ENCODE measurements at regions not wholly inside any gene's neighbourhood (a gene's known extent, or its start where the extent isn't known, plus 50 kb on each side); places are given as distances from the start of the nearest gene placed in this dataset.

DNA sequence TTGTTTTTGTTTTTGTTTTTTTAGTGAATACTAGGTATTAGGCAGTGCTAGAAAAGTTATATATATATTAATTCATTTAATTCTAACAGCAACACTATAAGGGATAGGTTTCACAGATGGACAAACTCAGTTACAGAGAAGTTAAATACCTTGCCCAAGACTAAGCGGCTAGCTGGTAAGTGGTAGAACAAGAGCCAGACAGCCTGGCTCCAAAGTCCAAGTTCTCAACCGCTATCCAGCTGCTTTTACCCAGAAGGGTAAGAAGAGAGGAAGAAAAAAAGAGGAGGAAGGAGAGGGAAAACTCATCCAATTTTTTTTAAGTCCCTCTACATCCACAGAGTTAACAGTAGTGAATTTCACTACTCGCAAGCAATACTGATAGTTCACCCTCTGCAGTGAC is 217.0 kb downstream of the SPRY2 start:
- no peak for DNase-seq

DNA sequence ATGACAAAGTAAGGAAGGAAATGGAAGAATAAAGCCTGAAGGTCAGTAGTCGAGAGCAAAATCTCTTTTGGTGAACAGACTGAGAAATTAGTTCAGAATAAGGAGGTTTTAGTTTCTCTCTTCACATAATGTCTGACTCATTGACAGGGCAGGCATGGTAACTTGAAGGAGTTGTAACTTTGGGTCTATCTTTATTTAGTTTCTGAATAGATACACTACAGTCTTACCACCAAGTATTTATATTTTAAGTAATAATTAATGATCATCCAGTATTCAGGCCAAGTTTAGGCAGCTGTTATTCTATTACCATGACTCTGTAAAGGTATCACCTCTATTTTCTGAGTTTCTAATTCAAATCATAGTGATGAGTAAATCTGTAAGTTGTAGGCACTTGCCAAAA is 219.9 kb downstream of the SPRY2 start:
- DNase-seq: no peak

DNA sequence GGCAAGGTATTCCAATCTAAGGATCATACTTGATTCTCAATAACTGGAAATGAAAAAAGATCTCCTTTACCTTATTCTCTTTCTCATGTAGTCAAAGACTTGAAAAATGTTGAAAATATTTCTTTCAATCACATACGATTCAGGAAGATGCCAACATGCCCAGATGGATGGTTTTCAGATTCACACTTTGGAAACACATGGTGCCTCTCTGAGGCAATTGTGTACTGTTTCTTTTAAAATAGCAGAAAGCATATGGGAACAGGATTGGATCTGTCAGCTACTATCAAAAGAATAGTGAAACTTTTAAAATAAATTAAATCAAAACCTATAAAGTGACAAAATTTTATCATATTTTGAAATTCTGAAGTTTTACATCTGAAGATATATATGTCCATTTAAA is 222.4 kb downstream of the SPRY2 start:
- DNase-seq: no peak

DNA sequence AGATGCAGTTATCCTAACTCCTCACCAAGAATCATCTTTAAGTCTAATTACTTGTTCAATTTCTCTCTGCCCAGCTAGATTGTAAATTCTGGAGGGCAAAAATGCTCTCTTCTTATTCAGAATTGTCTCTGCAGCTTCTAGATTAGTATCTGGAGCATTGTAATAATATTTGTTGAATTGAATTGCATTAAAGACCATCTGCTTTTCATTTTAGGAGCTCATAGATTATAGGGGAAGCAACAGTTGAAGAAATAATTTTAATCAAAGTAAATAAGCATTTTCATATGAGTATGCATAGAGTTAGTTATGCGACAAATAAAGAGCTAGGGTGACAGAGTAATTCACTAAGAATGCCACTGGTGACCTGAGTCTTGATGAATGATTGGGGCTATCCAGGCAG is 222.8 kb downstream of the SPRY2 start:
- DNase-seq: no peak

DNA sequence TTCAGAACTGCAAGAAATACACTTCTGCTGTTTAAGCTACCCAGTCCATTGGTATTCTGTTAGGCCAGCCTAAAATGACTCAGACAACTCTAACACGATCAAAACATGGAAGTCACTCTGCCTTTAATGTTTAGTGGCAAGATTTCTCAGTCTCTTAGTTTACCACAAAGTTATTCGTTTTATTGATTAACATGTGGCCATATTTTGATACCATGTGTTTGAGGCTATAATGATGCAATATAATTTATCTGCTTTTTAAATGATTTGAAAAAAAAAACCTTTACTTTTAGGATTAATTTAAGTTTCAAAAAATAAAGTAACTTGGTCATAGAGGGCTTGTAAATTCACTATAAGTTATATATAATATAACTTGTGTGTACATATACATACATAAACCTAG is 223.4 kb downstream of the SPRY2 start:
- no peak for DNase-seq

DNA sequence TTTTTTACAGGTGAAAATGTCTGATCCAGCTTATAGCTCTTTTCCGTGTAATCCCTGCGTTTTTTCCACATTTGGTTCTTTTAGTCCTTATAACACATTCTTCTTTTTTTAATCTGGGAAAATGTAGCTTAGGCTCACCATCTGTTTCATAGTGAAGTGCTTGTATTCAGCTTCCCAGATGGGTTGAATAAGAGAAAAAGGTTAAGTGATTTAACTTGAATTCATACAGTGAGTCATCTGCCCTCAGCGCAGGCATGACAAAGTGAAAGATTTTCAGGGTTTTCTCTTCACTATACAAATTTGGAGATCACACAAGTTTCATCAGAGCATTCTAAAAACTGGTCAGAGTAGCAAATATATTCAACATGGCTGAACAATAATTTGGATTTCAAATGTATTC is 224.8 kb downstream of the SPRY2 start:
- DNase-seq: no peak

DNA sequence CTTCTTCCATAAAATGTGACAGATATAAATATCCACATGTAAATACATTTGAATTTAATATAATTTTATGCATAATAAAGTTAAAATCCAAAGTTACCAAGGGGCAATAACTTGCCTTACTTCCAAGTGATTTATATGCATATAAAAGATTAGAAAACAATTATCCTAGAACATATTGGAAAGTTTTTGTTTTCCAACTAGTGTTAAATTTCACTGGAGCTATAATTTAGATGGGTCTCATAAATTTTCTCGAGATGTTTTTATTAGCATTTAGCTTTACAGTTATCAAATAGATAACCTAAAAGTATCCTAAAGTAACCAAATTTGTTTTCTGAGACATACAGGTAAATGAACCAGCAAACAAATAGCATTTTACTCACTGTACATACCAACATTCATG is 225.3 kb downstream of the SPRY2 start:
- no peak for DNase-seq

DNA sequence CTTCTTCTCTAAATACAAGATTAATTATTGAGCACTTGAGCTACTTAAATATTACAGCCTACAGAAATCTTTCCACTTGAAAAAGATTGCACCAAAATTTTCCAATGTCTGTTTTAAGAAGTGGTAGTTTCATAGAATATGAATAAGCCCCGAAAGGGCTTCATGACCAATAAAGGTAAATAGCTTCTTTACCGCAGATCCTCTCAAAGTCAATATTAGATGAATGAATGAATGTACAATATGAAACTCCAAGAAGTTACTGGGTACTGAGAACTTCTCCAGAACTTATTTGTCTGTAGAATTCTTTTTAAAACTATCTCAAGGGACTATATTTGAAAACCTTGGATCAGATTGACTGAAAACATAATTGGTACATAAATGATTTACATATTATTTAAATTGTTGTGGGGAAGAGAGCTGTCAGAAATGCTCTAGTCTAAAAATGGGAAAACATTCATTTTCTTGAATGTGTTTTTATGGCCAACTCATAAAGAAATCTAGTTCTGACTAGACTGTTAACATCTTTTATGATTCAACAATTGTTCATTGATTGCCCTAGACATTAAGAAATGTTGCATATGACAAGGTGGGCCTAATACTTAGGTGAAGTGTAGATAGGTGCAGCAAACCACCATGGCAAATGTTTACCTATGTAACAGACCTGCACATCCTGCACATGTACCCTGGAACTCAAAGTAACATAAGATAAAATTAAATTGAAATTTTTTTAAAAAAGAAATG is 227.0 kb downstream of the SPRY2 start:
- DNase-seq: no peak

DNA sequence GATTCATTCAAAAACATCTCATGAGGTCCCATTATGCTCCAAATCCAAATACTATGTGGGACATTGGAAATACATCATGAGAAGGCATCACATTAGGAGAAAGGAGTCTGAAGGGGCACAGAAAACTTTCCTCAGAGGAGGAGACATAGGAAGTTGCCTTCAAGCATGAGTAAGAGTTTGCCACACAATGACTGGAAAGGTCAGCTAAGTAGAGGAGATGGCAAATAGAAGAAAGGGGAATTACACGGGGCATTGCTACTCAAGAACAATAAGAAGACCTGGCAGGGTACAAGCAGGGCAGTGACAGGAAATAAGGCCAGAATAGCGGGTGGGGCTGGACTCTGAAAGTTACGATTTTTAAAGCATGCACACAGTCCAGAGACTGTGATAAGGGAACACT is 231.6 kb downstream of the SPRY2 start:
- DNase-seq: no peak

DNA sequence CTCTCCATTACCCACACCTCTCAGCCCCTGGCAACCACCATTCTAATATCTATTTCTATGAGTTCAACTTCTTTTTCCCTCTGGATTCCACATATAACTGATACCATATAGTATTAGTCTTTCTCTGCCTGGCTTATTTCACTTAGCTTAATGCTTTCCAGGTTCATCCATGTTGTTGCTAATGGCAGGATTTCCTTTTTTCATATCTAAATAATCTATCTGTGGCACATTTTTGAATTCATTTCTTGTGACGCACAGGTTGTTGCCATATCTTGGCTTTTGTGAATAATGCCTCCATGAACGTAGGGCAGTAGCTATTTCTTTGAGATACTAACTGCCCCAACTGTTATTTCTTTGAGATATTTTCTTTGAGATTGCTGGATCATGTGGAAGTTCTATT is 235.6 kb downstream of the SPRY2 start:
- no peak for DNase-seq

DNA sequence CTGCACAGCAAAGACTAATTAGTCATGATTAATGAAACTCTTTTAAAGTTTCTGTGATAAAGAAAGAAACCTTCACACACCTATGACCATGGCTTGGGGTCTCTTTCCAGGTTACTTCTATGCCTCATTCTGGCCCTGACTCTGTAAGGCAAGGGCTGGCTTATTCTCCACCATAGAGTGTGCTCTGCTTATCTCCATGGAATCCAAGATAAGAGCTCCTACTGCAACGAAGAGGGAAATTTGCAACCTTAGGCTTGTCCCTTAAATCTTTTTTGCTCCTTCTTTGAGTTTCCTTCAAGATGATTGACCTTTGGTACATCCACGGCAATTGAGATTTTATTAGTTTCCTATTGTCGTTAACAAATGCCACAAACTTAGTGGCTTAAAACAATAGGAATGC is 239.9 kb downstream of the SPRY2 start:
- no peak for DNase-seq

DNA sequence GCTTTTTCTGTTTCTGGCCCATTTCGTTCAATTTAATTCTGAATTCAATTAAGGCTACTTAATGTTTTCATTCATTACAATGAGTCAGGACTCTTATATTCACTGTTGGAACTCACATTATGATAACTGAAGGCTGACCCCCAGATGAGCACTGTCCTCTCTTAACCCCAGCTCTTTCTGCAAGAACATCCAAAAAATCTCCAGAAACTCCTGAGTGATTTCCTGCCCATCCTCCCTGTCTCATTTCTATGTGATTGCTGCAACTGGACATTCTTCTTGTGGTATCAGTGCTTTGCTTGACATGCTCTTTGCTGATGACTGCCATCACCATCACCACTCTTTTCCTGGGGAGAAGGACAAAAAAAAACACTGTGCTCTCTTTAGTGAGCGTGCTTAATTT is 240.3 kb downstream of the SPRY2 start:
- no peak for DNase-seq

DNA sequence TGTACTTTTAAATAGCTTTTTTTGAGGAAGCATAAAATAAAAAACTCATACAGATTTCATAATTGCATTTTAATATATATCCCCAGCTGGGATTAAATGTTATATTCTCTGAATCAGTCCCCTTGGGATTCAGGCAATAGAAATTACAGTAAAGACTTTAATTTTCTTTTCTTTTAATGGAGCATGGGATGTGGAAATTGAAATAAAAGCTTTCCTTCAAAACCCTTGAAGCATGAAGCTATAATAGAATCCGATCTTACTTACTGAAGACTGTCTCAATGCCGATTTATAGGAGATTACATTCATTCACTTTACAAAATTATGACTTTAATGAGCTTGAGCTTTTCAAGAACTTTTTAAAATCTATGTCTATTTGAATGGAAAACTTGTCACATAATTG is 243.4 kb downstream of the SPRY2 start:
- DNase-seq: no peak

DNA sequence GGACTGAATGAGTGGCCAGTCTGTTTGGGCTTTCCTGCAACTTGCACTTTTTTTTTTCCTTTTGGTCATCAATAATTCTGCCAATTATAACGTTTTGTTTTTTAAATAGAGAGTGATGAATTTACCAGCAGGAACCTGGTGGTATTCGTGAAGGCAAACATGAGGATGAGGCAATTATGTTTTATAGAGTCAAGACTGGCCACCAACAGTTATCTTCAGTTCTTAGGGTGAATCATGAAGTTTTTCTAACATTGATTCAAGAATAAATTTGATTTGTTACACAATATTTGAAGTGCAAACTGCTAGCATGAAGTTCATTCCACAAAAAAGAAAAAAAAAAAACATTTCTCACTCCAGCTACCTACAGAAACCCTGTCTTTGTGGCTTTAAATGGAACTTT is 244.5 kb downstream of the SPRY2 start:
- DNase-seq: no peak

DNA sequence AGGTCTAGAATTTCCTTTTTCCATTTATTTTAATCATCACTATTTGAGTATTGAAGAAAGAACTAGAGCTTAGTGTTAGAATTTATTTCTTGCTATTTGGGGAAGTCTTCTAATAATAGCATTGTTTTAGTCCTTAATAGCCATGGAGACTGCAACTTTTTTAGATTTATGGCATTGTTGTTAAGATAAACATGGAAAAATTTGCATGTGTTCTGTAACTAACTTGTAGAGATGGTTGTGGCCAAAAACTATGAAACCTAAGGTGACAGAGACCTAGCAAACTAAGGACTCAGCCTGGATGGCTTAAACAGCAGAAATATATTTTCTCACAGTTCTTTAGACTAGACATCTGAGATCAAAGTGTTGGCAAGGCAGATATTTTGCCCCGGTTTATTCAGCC is 246.4 kb downstream of the SPRY2 start:
- no peak for DNase-seq

DNA sequence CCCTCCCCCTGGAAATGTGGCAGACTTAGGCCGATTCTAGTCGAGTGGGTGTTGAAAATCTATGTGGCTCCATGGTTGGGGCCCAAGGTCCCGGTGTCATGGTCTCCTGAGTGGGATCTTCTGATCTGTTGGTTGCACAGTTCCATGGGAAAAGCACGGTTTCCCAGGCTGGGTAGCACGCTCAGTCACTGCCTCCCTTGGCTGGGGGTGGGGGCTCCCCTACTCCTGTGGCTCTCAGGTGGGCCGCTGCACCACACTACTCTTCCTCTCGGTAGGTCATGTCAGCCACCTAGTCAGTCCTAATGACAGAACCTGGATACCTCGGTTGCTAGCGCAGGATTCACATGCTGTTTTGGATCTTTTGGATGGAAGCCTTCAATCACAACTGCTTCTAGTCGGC is 247.0 kb downstream of the SPRY2 start:
- no peak for DNase-seq

DNA sequence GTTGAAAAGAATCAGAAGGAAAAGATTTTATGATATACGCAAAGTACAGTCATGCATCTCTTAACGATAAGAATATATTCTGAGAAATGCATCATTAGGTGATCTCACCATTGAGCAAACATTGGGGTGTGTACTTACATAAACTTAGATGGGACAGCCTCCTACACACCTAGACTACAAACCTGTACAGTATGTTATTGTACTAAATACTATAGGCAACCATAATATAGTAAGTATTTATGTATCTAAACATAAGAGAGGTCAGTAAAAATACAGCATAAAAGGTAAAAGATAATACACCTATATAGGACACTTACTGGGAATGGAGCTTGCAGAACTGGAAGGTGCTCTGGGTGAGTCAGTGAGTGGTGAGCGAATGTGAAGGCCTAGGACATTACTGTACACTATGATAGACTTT is 254.6 kb downstream of the SPRY2 start:
- no peak for DNase-seq

DNA sequence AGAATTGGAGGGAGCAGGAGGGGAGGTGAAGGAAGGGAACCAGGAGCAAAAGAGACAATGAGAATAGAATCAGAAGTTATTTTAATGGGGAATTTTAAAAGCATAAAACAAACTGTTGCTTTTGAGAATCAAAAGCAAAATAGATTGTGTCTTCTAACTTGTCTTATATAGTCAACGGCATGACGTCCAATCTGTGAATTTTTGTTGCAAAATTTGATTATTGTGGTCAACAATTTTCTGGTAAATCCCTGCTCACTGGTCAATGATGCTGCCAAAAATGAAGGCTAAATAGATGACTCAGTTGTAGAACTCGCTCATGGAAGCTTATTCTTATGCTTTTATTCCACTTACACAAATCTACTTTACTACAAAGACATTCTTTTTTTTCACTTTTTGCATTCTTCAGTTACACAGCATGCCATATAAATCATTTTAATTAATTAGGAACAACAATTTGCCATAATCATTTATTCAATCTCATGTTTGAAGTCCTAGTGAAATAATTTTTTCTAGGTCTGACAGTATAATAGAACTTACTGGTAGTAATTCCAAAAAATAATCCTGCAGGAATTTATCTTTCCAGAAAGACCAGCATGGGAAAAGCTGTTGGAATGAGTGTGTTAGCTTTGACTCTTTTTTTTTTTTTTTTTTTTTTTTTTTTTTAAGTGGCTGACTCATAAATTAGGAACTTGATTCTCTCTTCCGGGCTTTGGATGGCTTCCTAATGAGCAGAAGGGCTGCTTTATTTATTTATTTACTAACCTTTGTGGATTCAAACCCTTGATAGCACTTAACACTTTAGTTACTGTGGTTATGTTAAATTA is 256.9 kb downstream of the SPRY2 start:
- peak; percentile 64 for DNase-seq

DNA sequence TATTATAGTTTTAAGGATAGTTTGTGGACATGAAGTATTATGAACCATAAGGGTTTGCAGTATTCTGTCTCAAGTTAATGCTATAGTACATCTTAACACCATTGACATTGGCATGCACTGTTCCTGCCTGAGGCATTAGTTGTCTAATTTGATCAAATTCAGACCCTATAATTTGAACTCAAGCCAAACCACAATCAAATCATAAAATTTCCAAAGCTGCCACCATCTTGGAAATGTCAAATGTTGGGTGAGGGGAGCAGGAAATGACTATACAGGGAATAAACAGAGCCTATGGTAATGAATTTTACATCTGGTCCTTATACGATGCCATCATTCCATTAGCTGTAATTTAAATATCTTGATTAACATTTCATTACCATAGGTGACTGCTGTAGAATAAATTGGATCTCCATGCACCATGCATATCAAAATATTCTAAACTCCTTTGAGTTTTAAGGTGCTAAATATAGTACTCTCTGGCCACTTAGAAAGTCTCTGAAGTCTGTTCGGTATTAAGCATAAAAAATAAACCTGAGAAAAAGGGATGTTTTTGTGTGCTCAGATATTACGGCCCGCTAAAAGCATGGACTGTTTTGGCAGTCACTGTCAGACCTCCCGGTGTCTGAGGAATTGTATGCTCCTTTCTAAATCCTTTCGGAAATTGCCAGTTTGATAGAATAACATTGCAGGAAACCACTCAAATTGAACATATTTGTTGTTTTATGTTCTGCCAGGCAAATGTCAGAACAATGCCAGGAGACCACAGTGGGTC is 257.7 kb downstream of the SPRY2 start:
- DNase-seq: no peak

DNA sequence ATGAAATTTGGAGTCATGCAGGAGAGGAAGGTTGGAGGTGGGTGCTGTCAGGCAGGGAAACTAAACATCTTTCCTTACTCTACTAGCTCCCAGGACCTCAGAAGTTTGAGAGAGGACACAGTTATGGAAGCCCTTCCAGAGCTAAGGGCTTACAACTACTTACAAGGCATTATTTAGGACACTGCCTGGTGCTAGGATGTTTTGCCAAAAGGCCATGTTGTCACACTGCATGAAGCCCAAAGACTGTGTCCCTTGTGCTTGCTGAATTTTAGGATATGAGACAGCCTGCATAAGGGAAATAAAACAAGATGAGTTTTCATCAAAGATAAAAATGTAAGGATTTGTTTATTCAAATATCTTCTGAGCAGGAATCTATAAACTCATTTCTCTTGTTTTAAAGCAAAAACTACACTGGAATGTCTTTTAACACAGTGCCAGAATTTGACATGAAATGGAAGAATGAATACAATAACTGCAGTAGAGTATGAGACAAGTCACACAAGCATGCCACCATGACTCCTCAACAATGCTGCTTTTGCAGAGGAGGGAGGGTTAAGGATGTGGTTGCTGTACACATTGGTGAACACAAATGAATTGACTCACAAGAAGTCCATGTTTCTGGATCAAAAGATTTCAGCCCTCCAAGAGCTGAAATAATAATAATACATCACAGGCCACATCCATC is 258.4 kb downstream of the SPRY2 start:
- no peak for DNase-seq

DNA sequence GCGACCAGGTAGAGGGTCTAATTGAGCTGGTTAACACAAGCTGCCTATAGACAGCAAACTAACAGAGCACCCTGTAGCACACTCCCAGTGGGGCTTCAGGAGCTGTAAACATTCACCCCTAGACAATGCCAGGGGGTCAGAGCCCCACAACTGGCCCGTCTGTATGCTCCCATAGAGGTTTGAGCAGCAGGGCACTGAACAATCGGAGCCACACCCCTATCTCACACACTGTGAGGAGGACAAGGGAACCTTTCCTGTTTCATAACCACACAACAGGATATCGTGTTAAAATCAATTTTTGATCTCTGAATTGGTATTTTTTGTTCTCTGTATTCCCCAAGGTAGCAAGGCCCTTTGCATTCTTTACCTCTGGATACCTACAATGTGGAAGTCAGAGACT is 266.1 kb downstream of the SPRY2 start:
- DNase-seq: no peak

DNA sequence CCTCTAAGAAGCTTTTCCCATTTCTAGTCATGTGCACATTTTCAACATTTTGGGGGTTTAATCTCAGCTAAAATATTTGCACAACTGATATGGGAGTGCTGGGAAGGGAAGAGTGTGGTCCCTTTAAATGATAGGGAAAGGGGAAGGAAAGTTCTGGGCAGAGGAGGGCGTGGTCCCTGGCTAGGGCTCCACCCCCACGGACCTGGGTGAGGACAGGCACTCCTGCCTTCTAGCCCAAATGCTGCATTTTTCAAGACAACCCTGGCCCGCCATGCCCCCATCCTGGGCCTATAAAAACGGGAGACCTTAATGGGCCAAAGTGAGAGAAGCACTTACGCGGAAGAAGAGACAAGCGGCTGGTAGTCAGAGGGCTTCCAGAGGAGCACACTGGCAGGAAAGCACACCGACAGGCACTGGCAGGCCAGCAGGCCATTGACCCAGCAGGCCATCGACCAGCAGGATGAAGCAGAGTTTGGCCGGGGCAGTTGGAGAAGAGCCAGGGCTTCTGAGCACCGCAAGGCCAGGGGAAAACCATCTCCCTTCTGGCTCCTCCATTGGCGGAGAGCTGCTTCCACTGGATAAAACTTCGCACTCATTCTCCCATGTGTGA is 266.7 kb downstream of the SPRY2 start:
- DNase-seq: no peak

DNA sequence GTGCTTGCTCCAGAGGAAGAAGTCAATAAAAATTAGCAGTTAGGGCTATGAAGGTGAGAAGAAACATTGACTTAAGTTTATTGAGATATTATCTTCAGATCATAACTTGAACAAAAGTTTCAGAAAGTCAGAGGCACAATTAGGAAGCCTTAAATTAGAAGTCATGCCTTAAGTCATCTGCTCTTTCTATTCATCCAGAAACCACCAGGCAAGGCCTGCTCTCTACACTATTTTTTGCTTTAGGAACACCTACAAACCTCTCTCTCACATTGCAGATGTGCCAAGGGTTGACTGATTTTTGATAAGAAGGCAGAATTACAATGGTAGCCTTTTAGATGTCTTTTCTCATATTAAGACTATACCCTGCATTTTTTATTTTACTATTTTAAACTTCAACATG is 268.7 kb downstream of the SPRY2 start:
- no peak for DNase-seq
